ENCODE measurements at regions not wholly inside any gene's neighbourhood (a gene's known extent, or its start where the extent isn't known, plus 50 kb on each side); places are given as distances from the start of the nearest gene placed in this dataset.

DNA sequence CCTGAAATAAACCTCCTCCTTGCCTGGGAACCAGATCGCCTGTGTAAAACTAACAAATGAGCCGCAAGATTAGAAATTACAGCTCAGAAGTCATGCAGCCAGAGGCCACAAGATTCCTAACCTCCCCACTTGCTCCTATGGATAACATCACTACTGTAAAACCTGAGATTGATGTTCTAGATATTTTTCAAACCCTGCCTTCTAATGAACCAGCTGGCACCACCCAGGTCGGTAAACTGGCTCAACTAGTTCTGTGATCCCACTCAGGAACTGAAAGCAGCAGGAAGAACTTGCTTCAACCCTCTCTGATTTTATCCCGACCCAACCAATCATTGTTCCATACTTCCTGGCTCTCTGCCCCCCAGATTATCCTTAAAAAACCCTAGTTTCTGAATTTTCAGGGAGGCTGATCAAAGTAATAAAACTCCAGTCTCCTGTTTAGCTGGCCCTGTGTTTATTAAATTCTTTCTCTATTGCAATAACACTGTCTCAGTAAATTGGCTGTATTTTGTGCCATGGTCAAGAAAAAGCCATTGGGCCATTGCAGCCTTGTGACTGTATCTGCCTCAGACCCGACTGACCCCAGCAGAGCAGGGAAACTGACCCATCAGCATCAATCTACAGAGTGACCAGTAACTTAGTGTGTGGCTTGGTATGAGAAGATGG, 98.9 kb downstream of the RPLP1 start:
- TF ChIP-seq CTCF (IDR thresholded peaks at IDR 0.05): no peak
- TF ChIP-seq POLR2A (IDR thresholded peaks at IDR 0.05): no peak

All from thyroid gland (tissue), 4 donors.